GM21515 (cell line): ENCODE measurements at regions not wholly inside any gene's neighbourhood (a gene's known extent, or its start where the extent isn't known, plus 50 kb on each side); places are given as distances from the start of the nearest gene placed in this dataset.

Experiments used
- ATAC-seq: cut with Tn5 transposase; IDR thresholded peaks from one replicate; pipeline ENCODE4 v1.9.1; 2021; ENCODE audit not compliant: unreplicated experiment

DNA sequence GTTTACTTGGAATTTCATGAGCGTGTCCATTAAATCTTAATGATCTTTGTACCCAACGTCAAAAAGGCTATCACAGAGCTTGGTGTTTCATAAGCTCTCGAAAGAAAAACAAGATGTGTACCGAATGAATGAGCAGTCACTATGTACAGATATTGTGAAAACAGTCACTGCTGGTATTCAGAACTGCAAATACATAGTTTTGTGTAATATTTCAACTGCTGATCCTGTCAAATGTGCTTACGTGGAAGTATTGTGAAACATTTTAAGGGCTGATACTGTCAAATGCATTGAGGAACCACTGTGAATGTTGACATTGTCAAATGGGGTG is 184.2 kb upstream of the KLHL29 start:
- no peak for ATAC-seq

- ATAC-seq = no peak
Observed at GRCh38 chr2:23203383-23203782, 181.6 kb upstream of the KLHL29 start.

- ATAC-seq = no peak
Observed at GRCh38 chr2:23204685-23205242, 180.2 kb upstream of the KLHL29 start.

GRCh38 chr2:23206650-23207049 is 178.3 kb upstream of the KLHL29 start:
- no peak for ATAC-seq

GRCh38 chr2:23207871-23208270 is 177.1 kb upstream of the KLHL29 start:
- no peak for ATAC-seq

GRCh38 chr2:23208339-23208738 is 176.6 kb upstream of the KLHL29 start:
- no peak for ATAC-seq

DNA sequence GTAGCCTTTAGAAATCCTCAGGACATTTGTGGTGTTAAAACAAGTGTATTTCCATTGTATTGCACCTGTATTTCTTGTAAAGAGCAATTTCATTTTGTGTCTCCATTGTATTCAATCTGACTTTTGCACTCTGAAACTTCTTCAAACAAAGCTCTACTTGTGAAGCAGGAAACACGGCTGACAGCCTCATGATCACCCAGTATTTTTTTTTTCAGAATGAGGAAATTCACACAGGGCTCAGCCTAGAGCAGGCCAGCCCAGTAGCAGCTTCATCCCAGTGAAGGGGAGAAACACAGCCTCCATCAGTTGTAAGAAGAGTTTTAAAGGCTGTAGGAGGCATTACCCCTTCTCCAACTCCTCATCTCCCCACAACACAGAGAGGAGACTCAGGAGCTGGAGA is 175.9 kb upstream of the KLHL29 start:
- ATAC-seq = no peak

DNA sequence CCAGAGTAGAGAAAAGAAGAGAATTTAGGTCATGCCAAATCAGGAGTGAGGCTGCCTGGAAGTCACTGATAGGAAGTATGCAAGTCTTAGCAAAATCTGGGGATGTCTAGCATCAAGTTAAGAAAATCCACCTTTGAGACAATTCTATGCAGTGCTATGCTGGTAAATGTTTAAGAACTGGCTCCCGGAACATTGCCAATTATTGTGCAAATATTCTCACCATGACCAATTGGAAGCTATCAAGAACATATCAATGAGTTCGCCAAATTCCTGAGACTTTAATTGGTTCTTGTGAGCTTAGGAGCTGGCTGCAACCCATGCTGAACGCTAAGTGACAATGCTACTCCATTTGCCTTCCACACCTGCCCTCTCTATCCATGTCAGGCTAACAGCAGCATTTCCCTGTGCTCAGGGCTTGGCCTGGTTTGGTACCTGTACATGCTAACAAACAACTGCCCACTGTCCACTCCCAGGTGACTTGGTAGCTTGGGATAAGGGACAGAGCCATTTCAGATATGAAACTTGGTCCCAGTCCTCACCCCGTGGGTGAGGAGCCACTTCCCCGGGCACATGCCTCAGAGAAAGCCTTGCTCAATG is 172.9 kb upstream of the KLHL29 start:
- ATAC-seq = no peak

- no peak for ATAC-seq
Observed at GRCh38 chr2:23213196-23213595, 171.8 kb upstream of the KLHL29 start.

GRCh38 chr2:23215016-23215415 is 170.0 kb upstream of the KLHL29 start:
- ATAC-seq = no peak

DNA sequence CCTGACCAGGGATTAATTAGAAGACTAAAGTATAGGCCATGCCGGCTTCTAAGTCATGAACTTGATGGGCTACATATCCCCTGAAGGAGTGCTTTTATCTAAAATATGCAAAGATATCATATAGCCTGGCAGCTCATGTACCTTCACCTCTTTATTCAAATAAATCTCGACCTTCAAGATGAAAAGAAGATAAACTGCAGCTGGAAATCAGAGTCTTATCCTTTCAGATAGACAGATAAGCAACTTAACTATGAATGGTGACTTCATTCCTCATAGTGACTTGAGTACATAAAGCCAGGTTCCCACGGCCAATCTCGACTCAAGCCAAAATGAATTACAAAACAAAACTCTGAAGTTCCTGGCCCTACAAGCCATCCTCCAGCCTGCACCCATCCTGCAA is 165.3 kb upstream of the KLHL29 start:
- no peak for ATAC-seq

DNA sequence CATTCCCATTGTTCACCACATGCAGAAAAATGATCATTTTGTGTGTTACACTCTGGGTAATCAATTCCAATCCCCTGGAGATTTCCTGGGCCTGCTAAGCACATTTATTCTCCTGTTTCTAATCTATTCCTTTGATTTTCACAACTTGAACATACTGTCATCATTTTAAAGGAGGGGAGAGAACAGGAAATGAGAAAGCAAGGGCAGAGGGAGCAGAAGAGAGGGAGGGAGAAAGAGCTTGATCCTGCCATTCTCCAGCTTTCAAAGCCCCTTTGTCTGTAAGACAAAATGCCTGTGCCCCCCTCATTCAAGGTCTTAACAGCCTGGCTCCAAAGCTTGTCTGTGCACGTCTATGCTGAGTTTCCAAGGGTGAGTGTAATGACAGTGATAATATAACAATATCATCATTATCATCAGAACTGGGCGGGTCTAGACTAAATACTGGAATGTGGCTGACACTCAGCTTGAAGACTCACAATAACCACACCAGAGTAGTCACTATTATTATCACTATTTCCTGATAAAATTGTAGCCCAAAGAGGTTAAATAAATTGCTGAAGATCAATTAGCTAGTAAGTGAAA is 164.4 kb upstream of the KLHL29 start:
- no peak for ATAC-seq

DNA sequence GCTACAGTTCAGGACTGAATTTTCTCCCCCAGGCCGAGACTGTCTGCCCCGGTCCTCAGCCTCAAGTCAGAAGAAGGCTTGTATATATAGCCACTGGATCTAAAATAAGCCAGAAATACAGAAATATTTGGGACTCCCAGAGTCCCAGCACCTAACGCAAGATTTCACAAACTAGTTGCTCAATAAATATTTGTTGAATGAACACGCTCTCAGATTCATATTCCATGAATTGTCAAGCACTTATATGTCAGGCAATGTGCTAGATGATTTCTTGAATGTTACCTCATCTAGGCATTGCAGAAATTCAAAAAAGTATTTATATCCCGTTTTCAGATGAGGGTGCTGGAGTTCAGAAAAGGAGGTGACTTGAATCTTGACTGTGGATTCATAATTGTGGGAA is 163.7 kb upstream of the KLHL29 start:
- ATAC-seq = no peak

GRCh38 chr2:23221901-23222300 is 163.1 kb upstream of the KLHL29 start:
- no peak for ATAC-seq

- ATAC-seq = no peak
Observed at GRCh38 chr2:23230885-23231284, 154.1 kb upstream of the KLHL29 start.

GRCh38 chr2:23231865-23232264 is 153.1 kb upstream of the KLHL29 start:
- ATAC-seq = no peak

DNA sequence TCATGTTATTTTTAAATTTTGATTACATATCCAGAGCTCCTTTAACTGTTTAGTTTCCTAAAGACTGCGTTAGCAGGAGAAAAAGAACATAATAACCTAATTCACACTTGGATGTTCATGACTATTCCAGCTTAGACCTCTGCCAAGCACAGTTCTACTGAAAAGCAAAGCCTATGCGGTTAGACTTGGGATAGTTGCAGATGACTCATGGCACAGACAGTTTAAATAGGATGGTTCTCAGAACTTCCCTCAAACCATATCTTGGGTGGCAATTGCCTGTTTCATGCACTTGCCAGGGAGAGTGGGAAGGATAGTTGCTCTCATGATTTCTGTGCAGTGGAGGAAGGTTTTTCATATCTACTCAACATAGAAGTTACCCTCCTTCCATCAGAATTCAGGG is 149.7 kb upstream of the KLHL29 start:
- no peak for ATAC-seq

DNA sequence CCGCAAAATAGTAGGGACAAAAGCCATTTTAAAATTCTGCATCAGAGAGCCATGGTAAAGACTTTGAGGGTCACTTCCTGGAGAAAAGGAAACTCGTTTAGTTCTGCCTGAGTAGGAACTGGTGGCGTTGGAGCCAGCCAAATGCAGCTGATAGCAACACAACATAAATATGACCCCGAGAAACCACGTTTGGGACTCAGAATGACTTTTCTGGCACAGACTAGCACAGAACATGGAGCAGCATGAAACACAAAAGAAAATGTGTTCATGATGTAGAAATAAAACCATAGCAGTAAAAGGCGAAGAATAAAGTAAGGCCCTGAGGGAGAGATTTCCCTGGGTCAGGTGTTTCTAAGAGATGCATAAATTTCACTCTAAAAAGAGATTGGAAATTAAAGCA is 149.2 kb upstream of the KLHL29 start:
- ATAC-seq = no peak

DNA sequence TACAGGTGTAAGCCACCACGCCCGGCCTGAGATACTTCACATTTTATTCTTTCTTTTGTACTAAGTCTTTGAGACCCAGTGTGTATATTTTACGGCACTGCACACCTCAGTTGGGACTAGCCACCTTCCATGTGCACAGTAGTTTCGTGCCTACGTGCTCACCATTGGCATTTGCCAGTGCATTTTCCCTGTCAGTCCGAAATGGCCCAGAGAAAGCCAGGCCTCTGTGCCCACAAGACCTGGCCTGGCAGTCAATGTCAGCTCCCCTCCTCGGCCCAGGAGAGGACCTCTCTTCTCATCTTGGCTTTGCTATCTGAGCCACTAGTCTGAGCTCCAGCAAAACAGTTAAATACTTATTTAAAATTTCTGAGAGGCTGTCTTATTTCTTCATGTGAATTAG is 147.8 kb upstream of the KLHL29 start:
- ATAC-seq = no peak

DNA sequence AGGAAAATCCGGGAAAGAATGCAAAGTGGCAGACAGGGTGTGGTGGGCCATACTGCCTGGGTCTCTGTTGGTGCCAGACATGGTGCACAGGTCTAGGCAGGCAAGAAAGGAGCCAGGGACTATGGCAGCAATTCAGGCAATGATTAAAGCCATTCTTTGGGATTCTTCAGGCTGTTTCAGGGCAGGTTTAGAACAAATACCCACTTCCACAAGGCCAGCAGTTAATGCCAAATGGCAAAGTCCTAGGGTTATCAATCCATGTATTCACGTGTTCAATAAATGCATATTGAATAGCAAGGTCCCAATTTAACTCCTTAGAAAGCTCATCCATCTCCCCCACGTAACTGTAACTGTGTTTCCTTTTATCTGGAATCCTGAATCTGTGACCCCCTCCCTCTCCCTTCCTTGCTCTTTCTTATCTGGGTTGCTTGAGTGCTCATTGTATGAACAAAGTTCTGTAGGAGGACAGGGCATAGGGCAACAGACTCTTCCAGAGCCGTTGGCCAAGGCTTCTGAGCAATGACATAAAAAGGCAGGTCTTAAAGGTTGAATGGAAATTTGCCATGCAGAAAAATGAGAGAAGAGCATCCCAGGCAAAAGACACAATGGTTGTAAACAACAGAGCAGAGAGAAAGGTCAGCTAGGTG is 146.8 kb upstream of the KLHL29 start:
- no peak for ATAC-seq

DNA sequence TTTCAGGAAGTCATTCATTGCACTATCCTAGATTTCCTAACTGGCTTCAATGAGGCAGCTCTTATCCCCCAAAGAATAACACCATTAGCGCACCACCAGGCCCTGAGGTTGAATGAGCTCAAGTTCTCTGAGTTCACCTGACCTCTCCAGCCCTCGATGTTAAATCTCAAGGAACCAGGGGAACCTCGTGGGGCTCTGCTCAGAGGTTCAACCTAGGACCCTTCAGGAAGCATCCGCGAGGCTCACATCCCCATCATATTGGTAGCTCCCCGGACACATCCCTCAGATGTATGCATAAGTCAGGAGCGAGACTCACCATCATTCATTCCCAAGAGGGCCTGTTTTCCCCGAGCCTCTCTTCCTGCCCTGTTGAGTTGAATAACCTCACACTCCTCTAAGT is 145.6 kb upstream of the KLHL29 start:
- no peak for ATAC-seq

DNA sequence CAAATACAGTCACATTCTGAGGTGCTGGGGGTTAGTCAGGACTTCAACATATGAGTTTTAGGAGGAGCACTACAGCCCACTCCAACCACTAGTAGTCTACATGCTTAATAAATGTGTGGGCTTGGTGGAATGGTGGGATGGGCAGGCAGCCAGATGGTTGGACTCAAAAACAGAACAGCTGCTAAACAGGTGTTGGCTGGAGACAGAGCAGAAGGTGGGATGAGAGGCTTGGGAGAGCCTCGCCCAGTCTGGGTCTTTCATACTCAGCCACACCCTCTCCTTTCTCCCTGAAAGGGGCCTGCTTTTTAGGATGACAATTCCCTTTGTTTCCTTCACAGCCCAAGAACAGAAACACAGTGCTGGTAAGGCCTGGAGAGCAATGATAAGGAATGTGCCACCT is 143.9 kb upstream of the KLHL29 start:
- no peak for ATAC-seq
